ENCODE measurements at regions not wholly inside any gene's neighbourhood (a gene's known extent, or its start where the extent isn't known, plus 50 kb on each side); places are given as distances from the start of the nearest gene placed in this dataset.
"Not testable (repeated sequence)": the region's sequence is repeated elsewhere in the genome, so short reads cannot be mapped to it uniquely, and the experiment has no call there.

- DNase-seq (ENCODE audit: insufficient read length, low spot score) (no peak), FAIRE-seq (no peak)
- no peak for TF ChIP-seq POLR2A (IDR thresholded peaks at IDR 0.05; ENCODE audit: low read depth, low read length)
Measured at GRCh38 chr2:171266102-171266501, 105.4 kb upstream of the TLK1 start.

GRCh38 chr2:171261529-171261928 is 100.8 kb upstream of the TLK1 start:
- DNase-seq (ENCODE audit: insufficient read length, low spot score); FAIRE-seq: not testable (repeated sequence)

GRCh38 chr2:171260471-171261424 is 100.1 kb upstream of the TLK1 start:
- no peak for TF ChIP-seq POLR2A (IDR thresholded peaks at IDR 0.05; ENCODE audit: low read depth, low read length)
- DNase-seq (ENCODE audit: insufficient read length, low spot score) (no peak), FAIRE-seq (no peak)

- DNase-seq (ENCODE audit: insufficient read length, low spot score) (no peak), FAIRE-seq (no peak)
- TF ChIP-seq POLR2A (IDR thresholded peaks at IDR 0.05; ENCODE audit: low read depth, low read length): no peak
Measured at GRCh38 chr2:171254666-171255065, 94.0 kb upstream of the TLK1 start.

GRCh38 chr2:171253900-171254650 is 93.4 kb upstream of the TLK1 start:
- no peak for FAIRE-seq
- DNase-seq (ENCODE audit: insufficient read length, low spot score): no peak
- TF ChIP-seq POLR2A (IDR thresholded peaks at IDR 0.05; ENCODE audit: low read depth, low read length): no peak

- FAIRE-seq (no peak), DNase-seq (ENCODE audit: insufficient read length, low spot score) (no peak)
- no peak for TF ChIP-seq POLR2A (IDR thresholded peaks at IDR 0.05; ENCODE audit: low read depth, low read length)
Measured at GRCh38 chr2:171253279-171253678, 92.6 kb upstream of the TLK1 start.

- no peak for FAIRE-seq
- no peak for TF ChIP-seq POLR2A (IDR thresholded peaks at IDR 0.05; ENCODE audit: low read depth, low read length)
- DNase-seq (ENCODE audit: insufficient read length, low spot score): no peak
Measured at GRCh38 chr2:171249689-171250088, 89.0 kb upstream of the TLK1 start.

GRCh38 chr2:171247741-171248662 is 87.3 kb upstream of the TLK1 start:
- no peak for TF ChIP-seq POLR2A (IDR thresholded peaks at IDR 0.05; ENCODE audit: low read depth, low read length)
- FAIRE-seq: no peak
- no peak for DNase-seq (ENCODE audit: insufficient read length, low spot score)

GRCh38 chr2:171244970-171245782 is 84.5 kb upstream of the TLK1 start:
- DNase-seq (ENCODE audit: insufficient read length, low spot score): no peak
- no peak for TF ChIP-seq POLR2A (IDR thresholded peaks at IDR 0.05; ENCODE audit: low read depth, low read length)
- no peak for FAIRE-seq

GRCh38 chr2:171244466-171244969 is 83.8 kb upstream of the TLK1 start:
- no peak for TF ChIP-seq POLR2A (IDR thresholded peaks at IDR 0.05; ENCODE audit: low read depth, low read length)
- DNase-seq (ENCODE audit: insufficient read length, low spot score): no peak
- peak; percentile 53 for FAIRE-seq

- TF ChIP-seq POLR2A (IDR thresholded peaks at IDR 0.05; ENCODE audit: low read depth, low read length): no peak
- FAIRE-seq (no peak), DNase-seq (ENCODE audit: insufficient read length, low spot score) (no peak)
Measured at GRCh38 chr2:171241771-171242170, 81.1 kb upstream of the TLK1 start.

- FAIRE-seq: no peak
- DNase-seq (ENCODE audit: insufficient read length, low spot score): no peak
- TF ChIP-seq POLR2A (IDR thresholded peaks at IDR 0.05; ENCODE audit: low read depth, low read length): no peak
Measured at GRCh38 chr2:171238946-171239345, 78.3 kb upstream of the TLK1 start.

Measured in H54 (cell line).